PC-3 (cell line): ENCODE measurements at regions not wholly inside any gene's neighbourhood (a gene's known extent, or its start where the extent isn't known, plus 50 kb on each side); places are given as distances from the start of the nearest gene placed in this dataset.

Experiments used
- EZH2 ChIP-seq: fragments of 300-600 bp; sonication (generic); IDR thresholded peaks from one replicate; pipeline ENCODE4 v1.6.1; 2017; ENCODE audit warnings: antibody characterized with exemption, mild to moderate bottlenecking, low read length; ENCODE audit not compliant: unreplicated experiment
- EZH2phosphoT487 ChIP-seq: fragments of 300-600 bp; sonication (generic); IDR thresholded peaks from 2 replicates; pipeline ENCODE4 v1.6.1; 2018; ENCODE audit warnings: mild to moderate bottlenecking, antibody characterized with exemption, low read length, borderline replicate concordance
- TF ChIP-seq, protein P1 (sequence below): fragments of 300-600 bp; sonication (generic); conservative IDR thresholded peaks from 2 replicates; pipeline ENCODE4 v1.5.1; 2017; ENCODE audit warnings: antibody characterized with exemption, low read depth, mild to moderate bottlenecking, low read length

DNA sequence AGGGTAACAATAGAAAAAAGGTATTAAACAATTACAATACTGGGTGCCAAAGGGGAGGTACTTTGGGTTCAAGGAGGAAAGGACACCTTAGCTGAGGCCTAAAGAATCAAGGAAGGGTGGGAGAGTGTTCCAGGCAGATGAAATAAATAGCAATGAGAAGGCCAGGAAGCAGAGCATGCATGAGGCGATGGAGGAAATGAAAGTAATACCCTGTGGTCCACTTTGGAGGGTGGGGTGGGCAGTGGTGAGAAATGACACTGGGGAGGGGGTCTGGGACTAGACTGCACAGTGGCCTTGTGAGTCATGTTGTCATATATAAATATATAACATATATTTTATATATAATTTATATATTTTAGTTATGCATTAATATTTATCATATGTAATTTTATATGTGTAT, 55.9 kb downstream of the BHLHE40 start:
- TF ChIP-seq, protein P1, sequence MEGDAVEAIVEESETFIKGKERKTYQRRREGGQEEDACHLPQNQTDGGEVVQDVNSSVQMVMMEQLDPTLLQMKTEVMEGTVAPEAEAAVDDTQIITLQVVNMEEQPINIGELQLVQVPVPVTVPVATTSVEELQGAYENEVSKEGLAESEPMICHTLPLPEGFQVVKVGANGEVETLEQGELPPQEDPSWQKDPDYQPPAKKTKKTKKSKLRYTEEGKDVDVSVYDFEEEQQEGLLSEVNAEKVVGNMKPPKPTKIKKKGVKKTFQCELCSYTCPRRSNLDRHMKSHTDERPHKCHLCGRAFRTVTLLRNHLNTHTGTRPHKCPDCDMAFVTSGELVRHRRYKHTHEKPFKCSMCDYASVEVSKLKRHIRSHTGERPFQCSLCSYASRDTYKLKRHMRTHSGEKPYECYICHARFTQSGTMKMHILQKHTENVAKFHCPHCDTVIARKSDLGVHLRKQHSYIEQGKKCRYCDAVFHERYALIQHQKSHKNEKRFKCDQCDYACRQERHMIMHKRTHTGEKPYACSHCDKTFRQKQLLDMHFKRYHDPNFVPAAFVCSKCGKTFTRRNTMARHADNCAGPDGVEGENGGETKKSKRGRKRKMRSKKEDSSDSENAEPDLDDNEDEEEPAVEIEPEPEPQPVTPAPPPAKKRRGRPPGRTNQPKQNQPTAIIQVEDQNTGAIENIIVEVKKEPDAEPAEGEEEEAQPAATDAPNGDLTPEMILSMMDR: no peak
- no peak for TF ChIP-seq EZH2
- TF ChIP-seq EZH2phosphoT487: no peak
